ENCODE measurements at regions not wholly inside any gene's neighbourhood (a gene's known extent, or its start where the extent isn't known, plus 50 kb on each side); places are given as distances from the start of the nearest gene placed in this dataset.
"Not testable (repeated sequence)": the region's sequence is repeated elsewhere in the genome, so short reads cannot be mapped to it uniquely, and the experiment has no call there.

GRCh38 chr1:221969298-221969858 lies 227.5 kb upstream of the DUSP10 start:
- DNase-seq (ENCODE audit: extremely low read depth in 1 of 11, low read depth in 9 of 11, low spot score in 4 of 11) = not testable (repeated sequence)

GRCh38 chr1:221967538-221967937 lies 225.6 kb upstream of the DUSP10 start:
- DNase-seq (ENCODE audit: extremely low read depth in 1 of 11, low read depth in 9 of 11, low spot score in 4 of 11) = not testable (repeated sequence)

- not testable (repeated sequence) for DNase-seq (ENCODE audit: extremely low read depth in 1 of 11, low read depth in 9 of 11, low spot score in 4 of 11)
Observed at GRCh38 chr1:221966888-221967287, 225.0 kb upstream of the DUSP10 start.

- DNase-seq (ENCODE audit: extremely low read depth in 1 of 11, low read depth in 9 of 11, low spot score in 4 of 11) = not testable (repeated sequence)
Observed at GRCh38 chr1:221965891-221966290, 224.0 kb upstream of the DUSP10 start.

DNA sequence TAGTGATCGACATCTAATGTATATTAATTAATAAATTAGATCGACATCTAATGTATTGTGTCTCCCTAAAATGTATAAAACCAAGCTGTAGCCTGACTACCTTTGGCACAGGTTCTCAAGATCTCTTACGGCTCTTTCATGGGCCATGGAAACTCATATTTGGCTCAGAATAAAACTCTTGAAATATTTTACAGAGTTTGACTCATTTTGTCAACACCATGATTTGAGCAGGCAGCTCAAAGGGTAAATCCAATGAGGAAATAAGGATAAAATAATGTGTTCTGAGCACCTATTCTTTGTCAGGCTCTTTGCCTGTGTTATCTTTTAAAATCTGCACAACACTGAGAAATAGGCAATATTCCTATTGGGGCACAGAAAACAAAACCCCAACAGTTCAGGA lies 223.4 kb upstream of the DUSP10 start:
- DNase-seq (ENCODE audit: extremely low read depth in 1 of 11, low read depth in 9 of 11, low spot score in 4 of 11) = no peak

DNA sequence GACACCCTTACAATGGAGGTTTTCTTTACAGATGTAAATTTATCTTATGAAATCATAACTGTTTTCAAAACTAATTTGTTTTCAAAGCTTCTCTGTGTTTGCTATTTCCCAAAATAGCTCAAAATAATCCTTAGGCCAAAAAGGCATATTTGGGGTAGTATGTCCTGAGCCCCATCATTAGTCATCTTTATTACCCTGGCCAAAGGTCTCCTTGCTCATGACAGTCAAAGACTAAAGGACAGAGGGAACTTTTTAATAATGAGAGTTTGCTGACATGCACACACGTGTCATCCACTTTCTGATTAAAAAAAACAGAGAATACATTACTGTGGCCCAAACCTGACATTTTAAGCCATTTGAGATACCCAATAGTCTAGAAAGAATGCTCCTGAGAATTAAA lies 221.9 kb upstream of the DUSP10 start:
- DNase-seq (ENCODE audit: extremely low read depth in 1 of 11, low read depth in 9 of 11, low spot score in 4 of 11) = no peak

DNA sequence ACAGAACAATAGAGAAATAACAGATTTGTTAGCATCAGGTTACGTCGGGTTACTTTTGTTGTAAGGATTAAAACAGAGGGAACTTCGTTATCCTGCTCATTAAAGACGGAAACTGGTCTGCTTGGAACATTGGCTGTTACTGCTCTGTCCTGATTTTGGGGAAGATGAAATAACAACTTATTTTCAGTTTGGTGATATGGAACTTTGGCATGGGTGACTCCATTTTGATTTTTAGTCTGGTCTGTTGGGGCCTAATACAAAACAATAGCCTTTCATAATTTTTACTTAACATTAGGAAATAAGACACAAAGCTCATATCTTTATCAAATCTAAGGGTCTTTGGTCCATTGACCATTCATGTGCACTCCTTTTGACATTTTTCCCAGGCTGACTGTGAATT lies 220.5 kb upstream of the DUSP10 start:
- DNase-seq (ENCODE audit: extremely low read depth in 1 of 11, low read depth in 9 of 11, low spot score in 4 of 11) = no peak

DNA sequence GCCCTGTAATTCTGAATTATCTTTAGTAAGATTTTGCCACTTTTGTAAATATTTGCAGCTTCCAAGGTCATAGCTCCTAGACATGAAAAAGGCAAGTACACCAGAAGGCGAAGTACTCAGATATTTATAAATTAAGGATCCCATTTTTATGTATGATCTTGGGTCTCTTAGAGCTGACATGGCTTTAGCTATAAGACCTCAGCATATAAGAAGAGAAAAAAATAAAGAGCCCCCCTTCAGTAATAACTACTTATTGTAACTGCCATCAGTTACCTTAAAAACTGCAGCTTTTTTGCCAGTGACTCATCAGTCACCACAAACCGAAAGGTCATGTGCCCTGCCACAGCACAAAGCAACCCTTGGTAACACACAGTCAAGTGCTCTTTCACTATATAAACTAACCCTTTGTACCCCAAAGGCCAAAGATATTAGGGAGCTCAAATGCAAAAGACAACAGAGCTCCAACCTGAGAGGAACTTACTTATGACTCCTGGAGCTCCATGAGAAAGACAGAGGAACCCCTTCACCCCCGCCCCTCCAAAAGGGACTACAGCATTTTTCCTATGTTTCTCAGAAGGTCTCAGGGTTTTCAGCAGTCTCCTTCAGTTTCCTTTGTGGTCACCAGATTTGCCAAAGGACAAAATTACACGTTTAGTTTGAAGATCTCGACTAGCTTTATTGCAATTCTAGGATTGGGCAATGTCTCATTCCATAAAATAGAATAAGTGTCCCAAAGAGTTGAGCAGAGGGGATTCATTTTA lies 219.8 kb upstream of the DUSP10 start:
- no peak for DNase-seq (ENCODE audit: extremely low read depth in 1 of 11, low read depth in 9 of 11, low spot score in 4 of 11)

DNA sequence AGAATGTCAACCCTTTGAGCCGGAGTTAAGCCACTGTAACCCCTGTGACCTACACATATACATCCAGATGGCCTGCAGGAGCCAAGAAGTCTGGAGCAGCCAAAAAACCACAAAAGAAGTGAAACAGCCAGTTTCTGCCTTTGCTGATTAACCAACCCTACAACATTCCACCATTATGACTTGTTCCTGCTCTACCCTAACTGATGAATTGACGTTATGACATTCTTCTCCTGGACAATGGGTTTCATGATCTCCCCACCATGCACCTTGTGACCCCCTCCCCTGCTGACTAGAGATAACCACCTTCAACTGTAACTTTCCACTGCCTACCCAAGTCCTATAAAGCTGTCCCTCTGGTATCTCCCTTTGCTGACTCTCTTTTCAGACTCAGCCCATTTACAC lies 216.3 kb upstream of the DUSP10 start:
- not testable (repeated sequence) for DNase-seq (ENCODE audit: extremely low read depth in 1 of 11, low read depth in 9 of 11, low spot score in 4 of 11)

DNA sequence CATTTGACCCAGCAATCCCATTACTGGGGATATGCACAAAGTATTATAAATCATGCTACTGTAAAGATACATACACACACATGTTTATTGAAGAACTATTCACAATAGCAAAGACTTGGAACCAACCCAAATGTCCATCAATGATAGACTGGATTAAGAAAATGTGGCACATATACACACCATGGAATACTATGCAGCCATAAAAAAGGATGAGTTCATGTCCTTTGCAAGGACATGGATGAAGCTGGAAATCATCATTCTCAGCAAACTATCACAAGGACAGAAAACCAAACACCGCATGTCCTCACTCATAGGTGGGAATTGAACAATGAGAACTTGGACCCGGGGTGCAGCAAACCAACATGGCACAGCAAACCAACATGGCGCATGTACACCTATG lies 215.5 kb upstream of the DUSP10 start:
- not testable (repeated sequence) for DNase-seq (ENCODE audit: extremely low read depth in 1 of 11, low read depth in 9 of 11, low spot score in 4 of 11)

- no peak for DNase-seq (ENCODE audit: extremely low read depth in 1 of 11, low read depth in 9 of 11, low spot score in 4 of 11)
Observed at GRCh38 chr1:221949996-221950395, 208.1 kb upstream of the DUSP10 start.

- DNase-seq (ENCODE audit: extremely low read depth in 1 of 11, low read depth in 9 of 11, low spot score in 4 of 11) = no peak
Observed at GRCh38 chr1:221948459-221948858, 206.6 kb upstream of the DUSP10 start.

DNA sequence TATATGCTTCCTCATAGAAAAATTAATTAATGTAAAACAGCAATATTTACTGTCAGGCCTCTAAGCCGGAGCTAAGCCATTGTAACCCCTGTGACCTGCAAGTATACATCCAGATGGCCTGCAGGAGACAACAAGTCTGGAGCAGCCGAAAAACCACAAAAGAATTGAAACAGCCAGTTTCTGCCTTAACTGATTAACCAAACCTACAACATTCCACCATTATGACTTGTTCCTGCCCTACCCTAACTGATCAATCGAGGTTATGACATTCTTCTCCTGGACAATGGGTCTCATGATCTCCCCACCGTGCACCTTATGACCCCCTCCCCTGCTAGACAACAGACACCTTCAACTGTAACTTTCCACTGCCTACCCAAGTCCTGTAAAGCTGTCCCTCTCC lies 205.8 kb upstream of the DUSP10 start:
- DNase-seq (ENCODE audit: extremely low read depth in 1 of 11, low read depth in 9 of 11, low spot score in 4 of 11) = no peak

- no peak for DNase-seq (ENCODE audit: extremely low read depth in 1 of 11, low read depth in 9 of 11, low spot score in 4 of 11)
Observed at GRCh38 chr1:221946768-221947167, 204.9 kb upstream of the DUSP10 start.

GRCh38 chr1:221945669-221946068 lies 203.8 kb upstream of the DUSP10 start:
- no peak for DNase-seq (ENCODE audit: extremely low read depth in 1 of 11, low read depth in 9 of 11, low spot score in 4 of 11)

- no peak for DNase-seq (ENCODE audit: extremely low read depth in 1 of 11, low read depth in 9 of 11, low spot score in 4 of 11)
Observed at GRCh38 chr1:221944247-221944870, 202.5 kb upstream of the DUSP10 start.

GRCh38 chr1:221940631-221941030 lies 198.7 kb upstream of the DUSP10 start:
- no peak for DNase-seq (ENCODE audit: extremely low read depth in 1 of 11, low read depth in 9 of 11, low spot score in 4 of 11)

- DNase-seq (ENCODE audit: extremely low read depth in 1 of 11, low read depth in 9 of 11, low spot score in 4 of 11) = no peak
Observed at GRCh38 chr1:221939607-221940006, 197.7 kb upstream of the DUSP10 start.

GRCh38 chr1:221937155-221937953 lies 195.5 kb upstream of the DUSP10 start:
- no peak for DNase-seq (ENCODE audit: extremely low read depth in 1 of 11, low read depth in 9 of 11, low spot score in 4 of 11)

DNA sequence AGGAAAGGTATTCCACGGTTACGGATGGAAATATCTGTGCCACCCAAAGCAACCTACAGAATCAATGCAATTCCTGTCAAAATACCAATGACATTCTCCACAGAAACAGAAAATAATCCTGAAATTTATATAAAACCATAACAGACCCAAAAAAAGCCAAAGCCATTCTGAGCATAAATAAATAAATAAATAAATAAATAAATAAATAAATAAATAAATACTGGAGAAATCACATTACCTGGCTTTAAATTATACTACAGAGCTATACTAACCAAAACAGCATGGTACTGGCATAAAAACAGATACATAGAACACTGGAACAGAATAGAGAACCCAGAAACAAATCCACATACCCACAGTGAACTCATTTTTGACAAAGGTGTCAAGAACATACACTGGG lies 191.9 kb upstream of the DUSP10 start:
- DNase-seq (ENCODE audit: extremely low read depth in 1 of 11, low read depth in 9 of 11, low spot score in 4 of 11) = no peak
